Hematopoietic multipotent progenitor cell (in vitro differentiated cells): ENCODE measurements at regions not wholly inside any gene's neighbourhood (a gene's known extent, or its start where the extent isn't known, plus 50 kb on each side); places are given as distances from the start of the nearest gene placed in this dataset.
"Not testable (repeated sequence)": the region's sequence is repeated elsewhere in the genome, so short reads cannot be mapped to it uniquely, and the experiment has no call there.

Experiments used
- DNase-seq, 3 donors: peaks; one replicate each; pipeline ENCODE4 v3.0.0-alpha.2; 2011 to 2015; ENCODE audit warnings: low read depth in 2 of 3, low spot score in 2 of 3

DNA sequence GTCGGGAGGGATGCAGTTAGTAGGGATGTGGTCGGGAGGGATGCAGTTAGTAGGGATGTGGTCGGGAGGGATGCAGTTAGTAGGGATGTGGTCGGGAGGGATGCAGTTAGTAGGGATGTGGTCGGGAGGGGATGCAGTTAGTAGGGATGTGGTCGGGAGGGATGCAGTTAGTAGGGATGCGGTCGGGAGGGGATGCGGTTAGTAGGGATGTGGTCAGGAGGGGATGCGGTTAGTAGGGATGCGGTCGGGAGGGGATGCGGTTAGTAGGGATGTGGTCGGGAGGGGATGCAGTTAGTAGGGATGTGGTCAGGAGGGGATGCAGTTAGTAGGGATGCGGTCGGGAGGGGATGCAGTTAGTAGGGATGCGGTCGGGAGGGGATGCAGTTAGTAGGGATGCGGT, 96.2 kb downstream of the BDH1 start:
- peak in 2 of 3 donors; percentile 17 to 19 for DNase-seq

DNA sequence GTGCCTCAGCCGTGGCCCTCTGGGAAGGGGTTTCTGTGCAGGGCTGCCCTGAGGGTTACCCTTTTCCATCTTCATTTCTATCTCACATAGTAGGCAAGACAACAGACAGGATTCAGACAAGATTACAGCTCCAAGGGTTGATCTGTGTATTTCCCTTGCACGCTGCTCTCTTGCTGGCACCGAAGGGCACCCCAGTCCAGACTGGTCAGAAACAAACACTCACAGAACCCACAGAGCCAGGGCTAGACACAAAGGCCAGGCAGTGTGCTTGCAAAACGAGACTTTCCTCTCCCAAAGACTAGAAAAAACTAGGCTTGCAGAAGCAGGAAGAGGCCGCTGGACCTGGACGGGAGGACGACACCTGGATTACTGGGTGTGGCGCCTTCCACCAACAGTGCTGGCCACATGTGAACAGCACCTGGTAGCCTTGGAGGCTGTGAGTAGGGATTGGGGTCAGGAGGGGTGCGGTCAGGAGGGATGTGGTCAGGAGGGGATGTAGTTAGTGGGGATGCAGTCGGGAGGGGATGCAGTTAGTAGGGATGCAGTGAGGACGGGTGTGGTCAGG, 96.8 kb downstream of the BDH1 start:
- DNase-seq = no peak

DNA sequence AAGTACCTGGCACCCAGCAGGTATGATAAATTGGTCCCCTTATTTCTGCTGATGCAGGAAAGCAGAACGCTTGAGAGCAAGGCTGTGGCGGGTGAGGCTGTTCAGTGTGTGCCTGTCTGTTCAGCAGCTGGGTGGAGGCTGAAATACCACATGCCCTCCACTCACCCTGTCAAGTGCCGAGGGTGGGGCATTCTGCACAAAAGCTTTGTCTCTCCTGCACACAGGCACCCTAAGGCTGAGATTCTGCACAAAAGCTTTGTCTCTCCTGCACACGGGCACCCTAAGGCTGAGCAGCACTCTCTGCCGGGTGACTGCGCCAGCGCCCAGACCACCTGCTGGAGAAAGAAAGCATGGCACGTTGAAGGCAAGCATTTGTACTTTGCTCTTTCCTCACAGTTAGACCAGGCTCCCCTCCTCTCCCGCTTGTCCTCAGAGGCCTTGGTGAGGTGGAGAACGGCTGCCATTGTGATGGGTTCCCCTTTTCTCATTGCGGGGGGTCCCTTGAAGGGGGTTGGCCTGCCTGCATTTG, 97.5 kb downstream of the BDH1 start:
- DNase-seq = peak in 1 of 3 donors; percentile 26

DNA sequence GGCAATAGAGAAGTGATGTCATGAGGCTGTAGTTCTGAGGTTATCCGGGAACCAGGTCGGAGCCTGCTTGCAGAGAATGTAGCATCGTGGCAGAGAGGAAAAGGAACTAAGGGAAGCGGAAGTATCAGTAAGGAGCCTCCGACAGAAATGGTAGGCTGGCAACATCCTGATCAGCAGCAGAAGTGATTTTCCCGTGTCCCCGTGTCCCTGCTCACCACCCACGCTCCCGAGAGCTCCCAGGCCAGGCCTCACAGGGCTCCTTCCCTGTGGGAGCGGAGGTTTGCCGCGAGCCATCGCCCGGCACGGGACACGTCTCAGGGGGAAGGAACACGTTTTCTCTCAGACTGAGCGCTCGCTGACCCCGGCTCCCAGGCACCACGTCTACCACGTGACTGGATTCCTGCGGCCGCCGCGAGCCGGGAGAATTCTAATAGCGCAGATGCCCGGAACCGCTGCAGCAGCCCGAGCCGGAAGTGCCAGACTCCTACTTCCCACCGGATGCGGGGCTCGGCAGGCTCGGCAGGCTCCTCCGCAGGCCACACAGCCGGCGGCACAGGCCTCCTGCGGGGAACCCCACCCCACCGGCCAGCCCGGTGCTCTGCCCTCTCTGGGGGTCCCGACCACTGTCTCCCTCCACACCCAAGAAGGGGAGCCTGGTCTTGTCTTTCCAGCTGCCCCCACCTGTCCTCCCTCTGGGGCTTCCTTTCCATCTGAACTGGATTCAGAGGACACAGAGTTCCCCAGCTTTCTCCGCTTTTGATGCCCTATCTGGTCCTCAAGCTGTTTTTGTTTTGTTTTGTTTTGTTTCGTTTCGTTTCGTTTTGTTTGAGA, 99.3 kb downstream of the BDH1 start:
- DNase-seq = peak in 2 of 3 donors; percentile 22 to 51

DNA sequence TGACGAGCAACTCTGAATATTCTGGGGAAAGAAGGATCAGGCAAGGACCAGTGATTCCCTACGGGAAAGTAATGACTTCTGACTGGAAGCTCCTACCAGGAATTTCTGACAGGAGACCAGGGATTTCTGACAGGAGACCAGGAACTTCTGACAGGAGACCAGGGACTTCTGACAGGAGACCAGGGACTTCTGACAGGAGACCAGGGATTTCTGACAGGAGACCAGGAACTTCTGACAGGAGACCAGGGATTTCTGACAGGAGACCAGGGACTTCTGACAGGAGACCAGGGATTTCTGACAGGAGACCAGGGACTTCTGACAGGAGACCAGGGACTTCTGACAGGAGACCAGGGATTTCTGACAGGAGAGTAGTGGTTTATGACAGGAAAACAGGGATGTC, 100.9 kb downstream of the BDH1 start:
- DNase-seq = not testable (repeated sequence)

DNA sequence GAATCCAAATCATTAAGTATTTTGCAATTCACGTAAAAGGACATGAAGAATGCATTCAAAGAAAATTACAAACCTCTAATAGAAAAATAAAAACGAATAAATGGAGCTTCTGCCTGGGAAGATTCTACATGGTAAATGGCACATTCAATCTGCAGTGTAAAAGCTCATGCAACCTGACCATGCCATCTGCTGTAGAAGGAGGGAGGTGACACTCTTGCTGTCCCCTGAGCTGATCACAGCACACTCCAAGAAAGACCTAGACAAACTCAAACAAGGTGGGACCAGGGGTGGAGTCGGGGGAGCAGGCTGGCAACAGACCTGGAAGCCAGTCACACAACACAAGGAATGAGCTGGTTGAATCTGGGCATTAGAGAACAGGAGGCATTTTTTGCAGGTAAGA, 101.8 kb downstream of the BDH1 start:
- DNase-seq = peak in 2 of 3 donors; percentile 32 to 58

DNA sequence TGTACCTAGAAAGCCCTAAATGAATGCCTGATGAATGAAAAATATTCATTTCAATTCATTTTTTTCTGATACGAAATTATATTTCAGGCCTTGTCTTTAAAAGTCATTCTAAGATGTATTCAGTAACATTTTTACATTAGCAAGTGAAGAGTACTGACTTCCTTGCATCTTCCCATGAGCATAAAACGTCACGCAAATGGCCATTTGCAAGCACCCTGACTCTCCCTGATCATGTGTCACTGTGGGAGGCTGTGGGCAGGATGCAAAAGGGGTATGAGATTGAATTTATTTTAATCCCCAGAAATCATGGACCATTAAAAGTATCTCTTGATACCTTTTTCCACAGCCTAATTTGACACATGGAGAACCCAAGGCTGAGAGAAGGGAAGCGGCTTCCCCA, 105.0 kb downstream of the BDH1 start:
- no peak for DNase-seq

DNA sequence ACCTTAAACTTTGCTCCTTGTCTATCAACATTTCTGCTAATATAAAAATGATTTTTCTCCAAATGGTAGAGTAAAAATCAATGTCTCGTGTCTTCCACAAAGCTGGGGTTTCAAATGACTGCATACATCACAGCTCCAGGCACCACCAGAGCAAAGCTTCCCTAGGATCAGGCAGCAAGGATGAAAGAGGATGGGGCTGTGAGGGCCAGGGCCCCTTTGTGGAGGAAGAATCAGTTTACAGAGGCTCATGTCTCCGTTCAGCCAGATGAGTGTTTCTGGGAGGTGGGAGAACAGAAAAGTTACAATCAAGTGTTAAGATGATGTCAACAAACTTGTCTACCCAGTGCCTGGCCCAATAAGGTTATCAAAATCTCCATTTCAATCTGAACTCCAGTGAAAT, 105.5 kb downstream of the BDH1 start:
- no peak for DNase-seq

DNA sequence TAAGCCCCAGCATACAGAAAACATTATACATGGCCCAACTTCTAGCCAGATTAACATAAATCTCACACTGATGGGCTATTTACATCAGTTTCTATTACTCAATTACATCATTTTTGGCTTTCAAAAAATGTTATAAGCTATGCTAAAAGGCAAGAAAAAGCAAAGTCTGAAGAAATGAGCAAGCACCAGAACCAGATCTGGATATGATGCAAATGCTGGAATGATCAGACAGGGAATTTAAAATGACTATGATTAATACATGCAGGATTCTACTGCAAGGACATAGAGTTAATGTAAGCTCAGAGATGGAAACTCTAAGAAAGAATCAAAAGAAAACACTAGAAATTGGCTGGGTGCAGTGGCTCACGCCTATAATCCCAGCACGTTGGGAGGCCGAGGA, 106.6 kb downstream of the BDH1 start:
- not testable (repeated sequence) for DNase-seq

DNA sequence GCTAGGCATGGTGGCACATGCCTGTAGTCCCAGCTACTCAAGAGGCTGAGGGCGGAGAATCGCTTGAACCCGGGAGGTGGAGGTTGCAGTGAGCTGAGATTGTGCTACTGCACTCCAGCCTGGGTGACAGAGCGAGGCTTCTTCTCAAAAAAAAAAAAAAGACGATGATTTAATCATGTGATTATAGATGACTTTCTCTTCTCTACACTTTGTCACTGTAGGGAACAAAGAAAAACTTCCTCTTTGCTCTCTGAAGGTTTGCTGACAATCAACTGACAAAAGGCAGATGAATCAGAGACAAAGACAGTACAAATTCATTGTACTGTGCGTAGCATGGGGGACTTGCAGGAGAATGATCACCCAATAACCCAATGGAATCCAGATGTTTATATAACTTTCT, 108.0 kb downstream of the BDH1 start:
- peak in 1 of 3 donors; percentile 42 for DNase-seq

DNA sequence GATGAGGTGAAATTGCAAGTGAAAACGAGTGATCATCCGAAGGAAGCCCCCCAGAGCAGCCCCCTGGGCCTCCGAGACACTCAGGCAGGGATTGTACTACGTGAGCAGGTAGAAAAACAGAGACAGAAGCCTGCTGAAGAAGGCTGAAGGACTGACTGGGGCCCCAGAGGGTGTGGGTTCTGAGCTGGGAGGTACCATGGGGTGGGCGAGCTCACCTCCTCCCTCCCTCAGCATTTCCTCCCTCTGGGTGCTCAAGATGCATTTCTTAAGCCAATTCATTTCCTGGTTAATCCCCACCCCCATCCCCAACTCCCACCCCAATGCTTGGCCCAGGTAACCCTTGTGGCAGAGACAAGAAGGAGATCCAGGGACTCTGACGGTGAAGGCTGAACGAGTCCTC, 108.7 kb downstream of the BDH1 start:
- no peak for DNase-seq

DNA sequence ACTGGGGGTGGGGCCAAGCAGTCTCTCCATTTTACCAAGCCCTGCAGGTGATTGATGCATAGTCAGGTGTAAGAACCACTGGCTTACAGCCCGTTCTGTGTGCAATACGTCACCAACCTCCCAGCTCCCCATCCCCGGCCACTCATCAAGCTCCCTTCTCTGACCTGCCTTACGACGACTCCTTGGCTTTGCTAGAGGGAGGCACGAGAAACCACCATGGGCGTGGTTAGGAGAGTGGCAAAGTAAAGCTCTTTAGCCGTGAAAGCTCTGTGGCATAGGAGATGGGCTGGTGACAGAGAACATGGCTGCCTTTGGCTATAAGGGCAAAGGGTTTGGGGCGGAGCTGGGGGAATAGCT, 109.1 kb downstream of the BDH1 start:
- DNase-seq = no peak

DNA sequence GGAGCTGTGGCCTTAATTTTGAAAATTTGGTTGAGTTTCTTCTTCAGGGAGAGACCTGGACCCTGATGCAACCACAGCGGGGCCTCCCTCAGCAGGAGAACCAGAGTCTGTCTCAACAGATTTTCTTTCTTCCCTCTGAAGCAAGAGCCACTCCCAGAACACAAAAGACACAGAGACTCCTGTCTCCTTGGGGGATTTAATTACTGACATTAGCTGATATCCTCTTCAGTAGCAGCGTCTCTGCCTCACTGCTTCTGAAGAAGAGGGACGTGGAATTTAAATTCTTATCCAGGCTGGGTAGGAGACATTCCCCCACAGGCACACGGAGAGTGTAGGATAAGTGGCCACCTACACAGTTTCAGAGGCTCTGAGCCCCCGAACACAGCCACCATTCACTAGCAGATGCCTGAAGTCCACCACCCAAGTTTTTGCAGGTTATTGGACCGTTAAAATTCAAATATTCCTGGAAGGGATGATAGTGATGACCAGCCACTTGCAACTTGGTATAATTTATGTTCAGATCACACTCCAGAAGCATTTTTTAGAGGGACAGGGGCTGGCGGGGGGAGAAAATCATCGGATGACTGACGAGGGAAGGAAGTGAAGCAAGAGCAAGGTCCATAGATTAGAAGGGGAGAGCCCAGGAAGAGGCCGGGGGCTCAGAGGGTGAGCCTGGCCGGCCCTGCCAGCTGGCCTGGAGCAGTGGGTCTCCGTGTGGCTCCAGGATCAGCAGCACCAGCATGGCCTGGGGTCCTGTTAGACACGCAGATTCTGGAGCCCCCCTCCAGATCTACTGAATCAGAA, 109.7 kb downstream of the BDH1 start:
- no peak for DNase-seq

DNA sequence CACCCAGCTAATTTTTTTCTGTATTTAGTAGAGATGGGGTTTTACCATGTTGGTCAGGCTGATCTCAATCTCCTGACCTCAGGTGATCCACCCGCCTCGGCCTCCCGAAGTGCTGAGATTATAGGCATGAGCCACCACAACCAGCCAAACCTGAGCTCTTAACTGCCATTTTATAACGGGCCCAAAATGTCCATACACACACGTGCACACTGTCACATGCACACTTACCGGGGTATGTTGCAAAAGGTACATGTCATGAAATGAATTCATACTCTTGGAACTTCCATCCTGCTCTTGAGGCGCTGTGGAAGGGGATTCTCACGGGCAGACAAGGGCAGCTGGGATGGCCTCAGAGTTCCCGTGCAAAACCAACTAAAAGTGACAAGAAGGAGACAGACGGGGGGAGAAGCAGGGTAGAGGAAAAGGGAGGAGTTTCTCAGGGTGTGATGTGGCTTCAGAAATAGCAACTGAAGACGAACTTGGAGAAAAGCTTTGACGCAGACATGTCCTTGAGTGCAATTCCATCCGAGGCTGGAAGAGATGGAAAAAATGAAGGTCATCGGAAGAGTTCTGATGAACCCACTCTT, 110.9 kb downstream of the BDH1 start:
- DNase-seq = no peak

DNA sequence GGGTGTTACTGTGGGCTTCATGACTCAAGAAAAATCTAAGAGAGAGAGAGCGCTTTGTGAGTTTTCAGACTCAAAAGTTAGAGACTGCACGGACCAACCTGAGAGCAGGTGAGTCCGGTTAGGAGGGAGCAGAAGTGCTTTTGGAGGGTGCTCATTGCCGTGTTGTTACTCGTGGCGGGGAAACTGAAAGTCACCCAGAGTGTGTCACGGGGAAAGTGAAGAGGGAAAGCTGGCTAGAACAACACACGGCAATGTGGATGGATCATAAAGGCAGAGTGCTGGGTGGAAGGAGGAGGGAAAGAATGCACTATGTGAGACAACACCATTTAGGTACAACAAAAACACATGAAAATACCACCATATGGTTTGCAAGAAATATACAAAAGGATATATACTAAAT, 112.3 kb downstream of the BDH1 start:
- no peak for DNase-seq

DNA sequence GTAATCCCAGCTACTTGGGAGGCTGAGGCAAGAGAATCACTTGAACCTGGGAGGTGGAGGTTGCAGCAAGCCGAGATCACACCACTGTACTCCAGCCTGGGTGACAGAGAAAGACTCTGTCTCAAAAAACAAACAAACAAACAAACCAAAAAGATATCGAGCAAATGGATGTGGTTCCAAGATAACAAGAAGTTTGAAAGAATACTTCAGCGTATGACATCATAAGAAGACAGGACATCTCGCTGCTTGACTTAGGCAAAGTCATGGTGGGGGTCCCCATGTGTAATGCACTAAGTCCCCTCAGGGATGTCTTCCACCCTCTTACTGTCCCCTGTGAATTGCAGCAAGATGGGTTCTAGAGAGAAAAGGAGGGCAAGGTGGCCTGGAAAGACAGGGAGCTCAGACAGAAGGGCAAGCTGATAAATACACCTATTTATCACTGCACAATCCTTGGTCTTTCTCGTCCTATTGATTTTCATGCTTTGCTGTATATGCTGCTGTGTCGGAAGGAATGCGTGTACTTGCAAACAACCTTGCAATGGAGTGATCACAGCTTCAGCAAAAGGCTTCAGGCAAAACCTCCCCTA, 115.0 kb downstream of the BDH1 start:
- DNase-seq = no peak

DNA sequence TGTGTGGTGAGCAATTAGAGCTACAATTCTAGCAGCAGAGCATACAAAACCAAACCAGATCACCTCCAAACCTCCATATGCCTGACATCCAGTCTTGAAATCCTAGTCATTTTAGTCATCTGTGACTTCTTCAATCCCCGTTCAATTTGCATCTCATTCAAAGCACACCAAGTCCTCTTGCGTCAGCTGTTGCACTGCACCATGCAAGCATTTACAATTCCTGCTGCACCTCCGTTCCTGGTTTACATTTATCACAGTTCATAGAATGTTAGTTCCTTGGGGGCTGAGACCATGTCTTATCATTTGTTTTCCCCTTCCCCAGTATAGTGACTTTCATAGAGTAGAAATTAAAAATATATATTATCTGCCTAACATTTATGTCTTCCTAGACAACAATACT, 116.9 kb downstream of the BDH1 start:
- no peak for DNase-seq

DNA sequence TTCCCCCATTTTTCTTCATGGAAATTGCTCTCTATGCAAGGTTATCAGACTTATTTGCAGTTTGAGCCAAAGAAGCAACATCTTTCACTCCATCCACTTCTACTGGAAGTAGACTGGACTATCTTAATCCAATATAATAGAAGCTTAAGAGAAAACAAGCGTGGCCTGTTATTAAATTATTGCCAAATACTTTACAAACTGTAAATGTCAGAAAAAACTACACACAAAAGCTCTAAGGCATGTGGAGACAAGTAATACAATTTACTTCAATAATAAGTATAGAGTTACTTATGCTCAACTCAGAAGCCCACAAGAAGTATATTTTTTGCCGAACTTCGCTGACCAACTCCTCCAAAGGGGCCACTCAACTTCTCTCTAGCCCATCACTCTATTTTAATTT, 120.3 kb downstream of the BDH1 start:
- DNase-seq = no peak

DNA sequence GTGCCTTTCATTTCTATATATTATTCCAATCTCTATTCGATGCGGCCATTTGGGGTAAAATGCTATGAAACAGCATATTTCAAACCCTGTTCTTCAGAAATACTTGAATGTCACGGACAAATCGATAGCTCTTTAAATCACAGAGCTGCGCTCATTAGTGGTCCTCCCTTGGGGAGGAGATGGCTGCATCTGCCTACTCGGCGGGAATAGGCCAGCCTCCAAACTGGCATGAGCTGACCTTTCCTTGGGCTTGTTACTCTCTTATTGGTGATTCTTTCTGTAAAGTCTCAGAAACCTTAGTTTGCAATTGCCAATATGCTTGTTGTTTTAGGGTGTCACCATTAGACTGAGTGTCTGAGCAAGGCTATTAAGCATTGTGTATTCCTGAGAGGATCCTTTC, 120.9 kb downstream of the BDH1 start:
- DNase-seq = no peak

DNA sequence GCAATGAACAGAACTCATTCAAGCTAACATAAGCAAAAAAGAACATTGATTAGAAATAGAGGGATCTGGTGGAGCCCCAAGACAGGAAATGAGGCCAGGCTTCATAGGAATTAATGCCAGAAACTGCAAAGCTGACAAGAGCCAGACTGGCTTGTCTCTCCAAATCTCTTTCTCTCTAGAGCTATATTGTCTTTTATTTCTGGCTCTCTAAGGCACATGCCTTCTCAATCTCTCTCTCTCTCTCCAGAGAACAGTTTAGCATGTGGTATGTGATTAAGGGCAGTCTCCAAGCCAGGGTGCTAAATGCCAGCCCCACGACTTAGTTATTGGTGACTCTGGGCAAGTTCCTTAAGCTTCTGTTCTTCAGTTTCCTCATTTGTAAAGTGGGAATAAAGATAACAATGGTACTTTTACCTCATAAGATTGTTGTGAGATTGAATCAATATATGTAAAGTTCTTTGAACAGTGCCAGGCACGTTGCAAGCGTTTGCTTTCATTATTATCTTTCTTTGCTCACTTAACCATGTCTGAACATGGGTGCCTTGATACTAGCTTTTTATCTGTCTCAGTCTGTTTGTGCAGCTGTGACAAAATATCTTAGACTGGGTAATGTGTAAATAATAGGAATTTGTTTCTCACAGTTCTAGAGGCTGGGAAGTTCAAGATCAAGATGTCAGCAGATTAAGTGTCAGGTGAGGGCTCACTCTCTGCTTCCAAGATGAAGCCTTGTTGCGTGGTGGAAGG, 123.2 kb downstream of the BDH1 start:
- no peak for DNase-seq
